ENCODE measurements at regions not wholly inside any gene's neighbourhood (a gene's known extent, or its start where the extent isn't known, plus 50 kb on each side); places are given as distances from the start of the nearest gene placed in this dataset.

- peak; percentile 82 for DNase-seq (ENCODE audit: low read depth)
- no peak overlapping the region for H3K4me3 ChIP-seq (ENCODE audit: low read depth, low read length)
- no peak for TF ChIP-seq CTCF (IDR thresholded peaks at IDR 0.05; ENCODE audit: control insufficient read depth, extremely low read depth, insufficient read depth)
These were observed 126.3 kb downstream of the MGST1 start for GRCh38 chr12:16473610-16474326.

- no peak for DNase-seq (ENCODE audit: low read depth)
- TF ChIP-seq CTCF (IDR thresholded peaks at IDR 0.05; ENCODE audit: control insufficient read depth, extremely low read depth, insufficient read depth), result no peak
- H3K4me3 ChIP-seq (ENCODE audit: low read depth, low read length), result no peak overlapping the region
These were observed 127.4 kb downstream of the MGST1 start for GRCh38 chr12:16474801-16475200.

- TF ChIP-seq CTCF (IDR thresholded peaks at IDR 0.05; ENCODE audit: control insufficient read depth, extremely low read depth, insufficient read depth), result no peak
- H3K4me3 ChIP-seq (ENCODE audit: low read depth, low read length), result no peak overlapping the region
- DNase-seq (ENCODE audit: low read depth), result no peak
These were observed 128.1 kb downstream of the MGST1 start for GRCh38 chr12:16475521-16475920.

- TF ChIP-seq CTCF (IDR thresholded peaks at IDR 0.05; ENCODE audit: control insufficient read depth, extremely low read depth, insufficient read depth), result no peak
- DNase-seq (ENCODE audit: low read depth), result no peak
- H3K4me3 ChIP-seq (ENCODE audit: low read depth, low read length), result no peak overlapping the region
These were observed 123.2 kb downstream of the LMO3 start for GRCh38 chr12:16482726-16483125.

- no peak for DNase-seq (ENCODE audit: low read depth)
- 0 out of 2 replicates have a peak, but pooled peaks have one; percentile 6 for TF ChIP-seq CTCF (IDR thresholded peaks at IDR 0.05; ENCODE audit: control insufficient read depth, extremely low read depth, insufficient read depth)
- no peak overlapping the region for H3K4me3 ChIP-seq (ENCODE audit: low read depth, low read length)
These were observed 113.7 kb downstream of the LMO3 start for GRCh38 chr12:16492240-16492639.

- DNase-seq (ENCODE audit: low read depth), result no peak
- H3K4me3 ChIP-seq (ENCODE audit: low read depth, low read length), result no peak overlapping the region
- TF ChIP-seq CTCF (IDR thresholded peaks at IDR 0.05; ENCODE audit: control insufficient read depth, extremely low read depth, insufficient read depth), result no peak
These were observed 112.9 kb downstream of the LMO3 start for GRCh38 chr12:16492820-16493797.

Measured in LNCaP clone FGC (cell line).